ENCODE measurements at regions not wholly inside any gene's neighbourhood (a gene's known extent, or its start where the extent isn't known, plus 50 kb on each side); places are given as distances from the start of the nearest gene placed in this dataset.
"Not testable (repeated sequence)": the region's sequence is repeated elsewhere in the genome, so short reads cannot be mapped to it uniquely, and the experiment has no call there.

DNA sequence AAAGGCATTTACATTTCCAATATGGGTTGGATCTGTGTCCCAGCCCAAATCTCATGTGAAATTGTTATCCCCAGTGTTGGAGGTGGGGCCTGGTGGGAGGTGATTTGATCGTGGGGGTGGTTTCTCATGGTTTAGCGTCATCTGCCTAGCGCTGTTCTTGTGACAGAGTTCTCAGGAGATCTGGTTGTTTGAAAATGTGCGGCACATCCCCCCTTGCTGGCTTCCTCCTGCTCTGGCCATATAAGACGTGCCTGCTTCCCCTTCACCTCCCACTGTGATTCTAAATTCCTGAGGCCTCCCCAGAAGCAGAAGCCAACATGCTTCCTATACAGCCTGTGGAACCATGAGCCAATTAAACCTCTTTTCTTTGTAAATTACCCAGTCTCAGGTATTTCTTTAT is 126.2 kb upstream of the FNDC3A start:
- ATAC-seq, result no peak

DNA sequence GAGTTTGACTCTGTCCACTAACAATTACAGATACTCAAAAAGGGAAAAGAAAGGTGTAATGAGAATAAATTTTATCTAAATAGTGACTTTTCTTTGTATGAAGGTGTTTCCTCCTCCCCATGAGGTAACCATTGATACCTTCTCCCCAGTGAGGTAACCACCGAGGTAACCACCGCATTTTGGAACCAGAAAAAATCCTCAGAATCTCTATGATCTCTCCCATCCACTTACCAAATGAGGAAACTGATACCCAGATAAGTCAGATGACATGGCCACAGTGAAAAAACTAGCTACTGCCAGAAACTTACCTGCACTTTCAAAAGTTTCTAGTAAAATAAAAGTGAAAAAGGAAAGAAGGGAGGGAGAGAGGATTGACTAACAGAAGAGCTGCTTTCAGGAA is 124.0 kb upstream of the FNDC3A start:
- ATAC-seq, result no peak

DNA sequence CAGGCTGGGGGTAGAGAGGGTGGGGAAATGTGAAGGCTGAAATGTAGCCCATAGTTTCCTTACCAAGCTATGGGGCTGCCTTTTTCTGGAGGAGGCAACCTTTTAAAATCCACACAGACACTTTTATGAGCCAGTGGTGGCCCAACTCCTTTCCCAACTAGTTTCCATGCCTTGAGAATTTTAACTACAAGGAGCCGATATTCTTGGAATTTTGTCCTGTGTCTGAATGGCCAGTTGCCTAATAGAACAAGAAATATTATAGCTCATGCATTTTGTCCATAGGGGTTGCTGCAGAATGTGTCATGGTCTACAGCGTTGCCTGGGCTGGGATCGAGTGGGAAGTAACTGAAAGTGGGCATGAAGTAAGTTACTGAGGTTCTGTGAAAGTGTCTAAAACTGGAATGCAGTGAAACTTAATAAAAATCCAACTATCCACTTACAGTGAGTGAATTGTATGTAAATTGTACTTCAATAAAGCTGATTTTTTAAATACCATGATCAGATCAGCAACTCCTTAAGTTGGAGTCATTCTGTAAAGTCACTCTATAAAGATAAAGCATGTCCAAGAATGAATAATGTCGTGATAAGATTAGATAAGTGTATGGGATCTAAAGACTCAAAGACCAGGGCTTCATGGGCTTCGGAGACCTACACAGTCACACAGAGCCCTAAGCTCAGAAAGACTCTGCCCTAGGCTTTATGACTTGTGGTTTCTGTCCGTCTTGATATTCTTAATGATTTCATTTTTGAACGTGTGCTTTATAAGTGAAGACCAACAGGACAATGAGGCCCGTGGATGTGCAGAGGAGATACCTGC is 122.6 kb upstream of the FNDC3A start:
- ATAC-seq, result no peak

DNA sequence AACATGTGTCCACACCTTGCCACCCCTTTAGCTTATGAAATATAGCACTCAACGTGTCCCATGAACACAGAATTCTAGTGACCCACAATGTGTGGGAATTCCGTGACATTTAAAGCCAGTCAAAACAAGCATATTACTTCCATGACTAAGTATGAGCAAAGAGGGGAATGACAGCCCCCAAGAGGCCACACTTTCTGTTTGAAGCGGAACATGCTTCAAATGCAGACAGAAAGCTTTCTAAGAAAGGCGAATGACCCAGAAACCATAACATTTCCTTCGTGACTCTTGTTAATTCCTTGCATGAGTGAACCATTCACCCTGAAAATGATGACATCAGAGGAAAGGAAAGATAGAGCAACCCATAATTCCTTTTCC is 122.0 kb upstream of the FNDC3A start:
- ATAC-seq, result no peak

DNA sequence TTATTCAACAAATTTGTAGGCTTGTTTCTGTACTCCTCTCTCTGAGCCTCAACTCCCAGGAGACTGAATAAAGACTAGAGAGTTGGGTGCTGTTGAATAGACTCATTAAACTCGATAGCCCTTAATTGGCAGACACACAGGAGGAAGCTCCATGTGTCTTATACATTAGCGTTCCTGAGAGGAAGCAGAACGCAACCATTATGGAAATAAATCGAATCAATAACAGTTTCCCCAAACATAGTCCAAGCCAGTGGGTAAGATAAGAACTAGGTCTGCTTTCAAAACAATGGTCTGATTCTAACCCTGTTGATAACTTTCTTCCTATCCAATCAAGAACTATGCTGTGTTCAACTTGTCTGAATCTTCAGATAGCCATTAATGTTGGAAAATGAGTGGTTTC is 118.1 kb upstream of the FNDC3A start:
- no peak for ATAC-seq

DNA sequence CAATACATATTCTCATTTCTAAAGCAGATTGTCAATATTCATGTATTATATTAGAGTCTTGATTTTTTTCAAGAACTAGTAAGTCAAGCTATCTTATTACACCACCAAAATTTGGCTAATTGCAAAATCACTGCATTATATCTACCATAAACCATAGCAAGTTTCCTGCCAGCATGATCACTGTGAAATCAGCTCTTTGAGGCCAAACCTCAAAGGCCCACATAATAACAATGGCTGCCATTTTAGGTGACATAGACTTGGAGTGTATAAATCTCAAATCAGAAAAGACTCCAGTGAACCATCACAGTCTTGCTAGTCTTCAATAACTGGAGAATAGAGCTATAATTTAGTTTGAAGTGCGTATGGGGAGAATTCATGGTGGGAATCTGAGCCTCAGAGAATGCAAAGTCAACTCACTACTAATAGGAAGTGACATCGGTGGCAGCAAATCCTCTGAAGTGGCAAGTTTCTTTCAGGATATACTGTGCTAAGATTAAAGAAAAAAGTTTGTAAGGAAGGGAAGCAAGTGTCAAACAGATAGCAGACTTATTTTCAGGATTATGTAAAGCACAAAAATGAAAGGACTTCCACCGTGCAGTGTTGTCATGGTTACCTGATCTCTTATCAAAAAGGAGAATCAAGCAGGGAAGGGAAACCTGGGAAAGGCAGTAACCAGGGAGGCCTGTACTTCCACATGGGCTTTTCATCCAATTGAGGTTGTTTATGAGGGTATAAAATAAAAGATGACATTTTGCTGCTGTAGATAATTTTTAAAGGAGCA is 117.4 kb upstream of the FNDC3A start:
- ATAC-seq, result no peak

DNA sequence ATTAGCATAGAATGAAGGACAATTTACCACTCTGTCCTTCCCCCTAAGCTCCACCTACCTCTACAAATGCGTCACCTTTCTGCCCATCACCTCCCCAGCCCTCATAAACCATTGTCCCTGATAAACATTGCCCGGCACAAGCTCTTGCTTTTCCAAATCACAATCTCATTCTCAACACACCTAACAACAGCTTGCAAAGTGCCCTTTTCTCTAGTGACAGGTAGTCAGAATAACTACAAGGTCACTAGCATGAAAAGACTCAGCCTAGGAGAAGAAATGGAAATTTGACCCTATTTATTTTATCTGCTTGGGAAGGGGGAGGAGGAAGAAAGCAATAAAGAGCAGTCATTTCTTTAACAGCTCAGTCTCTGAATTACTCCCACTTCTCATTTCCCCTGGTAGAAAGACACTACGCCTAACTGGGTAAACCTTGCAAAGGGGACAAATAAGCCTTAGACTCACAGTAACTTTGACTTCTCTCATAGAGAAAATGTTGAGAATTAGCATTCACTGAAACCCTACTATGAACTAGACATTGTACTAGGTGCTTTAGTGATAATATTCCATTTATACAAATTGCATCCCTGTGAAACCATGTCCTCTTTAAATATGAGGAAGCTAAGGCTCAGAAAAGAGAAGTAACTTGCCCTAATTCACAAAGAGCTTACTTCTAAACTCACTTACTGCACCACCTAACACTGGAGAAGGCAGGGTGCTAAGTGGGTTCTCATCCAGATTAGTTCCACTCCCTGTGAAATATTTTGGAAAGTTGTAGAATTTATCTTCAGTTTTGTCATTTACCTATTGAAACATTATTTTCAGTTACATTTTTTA is 116.2 kb upstream of the FNDC3A start:
- ATAC-seq, result no peak

DNA sequence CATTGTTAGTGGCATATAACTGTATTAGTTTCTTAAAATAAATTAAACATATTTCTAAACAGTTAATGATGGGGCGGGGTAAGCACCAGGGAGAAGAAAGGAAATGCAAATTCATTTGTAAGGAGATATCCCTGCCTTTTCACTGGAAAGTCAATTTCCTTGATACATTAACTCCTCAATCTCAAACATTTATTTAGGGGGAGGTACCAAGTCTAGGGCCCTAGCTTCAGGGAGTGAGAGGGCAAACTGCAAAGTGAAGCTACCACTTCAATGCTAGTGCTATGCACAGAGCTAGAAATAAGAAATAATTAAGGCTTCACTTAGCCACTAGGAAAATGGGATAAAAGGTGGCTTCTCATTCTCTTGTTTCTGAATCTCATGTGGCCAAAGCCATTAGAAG is 115.3 kb upstream of the FNDC3A start:
- ATAC-seq, result no peak

DNA sequence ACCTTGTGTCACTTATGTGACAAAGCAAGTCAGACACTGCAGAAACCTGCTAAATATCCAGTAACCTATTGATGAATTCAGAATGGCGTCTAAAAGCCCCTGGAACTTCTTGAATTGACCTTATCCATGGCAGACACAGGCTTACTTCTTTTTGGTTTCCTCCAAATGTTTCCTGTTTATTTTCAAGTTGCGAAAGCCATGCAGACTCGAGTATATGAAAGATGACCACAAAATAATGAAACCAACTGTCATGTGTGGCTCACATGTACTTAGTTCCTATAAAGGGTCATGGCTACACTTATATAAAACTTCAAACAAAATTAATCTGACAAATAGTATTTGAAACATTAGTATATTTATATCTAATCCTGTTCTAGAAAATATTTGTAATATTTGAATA is 113.1 kb upstream of the FNDC3A start:
- no peak for ATAC-seq

DNA sequence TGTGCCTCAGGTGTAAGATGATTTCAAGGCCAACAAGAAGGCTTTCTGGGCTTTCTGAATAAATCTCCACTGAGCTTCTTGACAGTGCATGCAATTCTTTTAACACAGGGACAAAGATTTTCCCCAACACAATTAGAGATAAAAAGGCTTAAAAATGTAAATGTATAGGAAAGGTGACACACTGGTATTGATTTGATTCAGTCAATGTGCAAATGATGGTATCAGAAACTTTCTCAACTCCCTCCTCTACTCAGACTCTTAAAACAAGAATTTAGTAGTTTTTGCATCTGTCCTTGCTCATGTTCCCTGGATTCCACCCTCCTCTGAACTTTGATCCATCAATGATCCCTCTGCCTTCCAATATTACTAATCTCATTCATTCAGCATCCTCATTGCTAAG is 111.6 kb upstream of the FNDC3A start:
- no peak for ATAC-seq

DNA sequence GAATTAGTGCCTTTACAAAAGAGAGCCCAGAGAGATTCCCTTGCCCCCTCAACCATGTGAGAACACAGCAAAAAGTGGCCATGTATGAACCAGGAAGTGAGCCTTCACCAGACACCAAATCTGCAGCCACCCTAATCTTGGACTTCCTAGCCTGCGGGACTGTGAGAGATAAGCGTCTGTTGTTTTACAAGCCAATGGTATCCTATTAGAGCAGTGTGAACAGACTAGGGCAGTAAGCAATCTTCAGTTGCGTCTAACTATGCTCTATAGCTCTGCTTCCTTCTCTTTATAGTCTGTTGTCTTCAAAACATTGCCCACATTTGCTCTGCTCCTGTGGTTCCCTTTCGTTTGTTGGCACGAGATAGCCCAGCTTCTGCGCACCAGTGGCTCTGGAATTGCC is 109.5 kb upstream of the FNDC3A start:
- ATAC-seq, result no peak

DNA sequence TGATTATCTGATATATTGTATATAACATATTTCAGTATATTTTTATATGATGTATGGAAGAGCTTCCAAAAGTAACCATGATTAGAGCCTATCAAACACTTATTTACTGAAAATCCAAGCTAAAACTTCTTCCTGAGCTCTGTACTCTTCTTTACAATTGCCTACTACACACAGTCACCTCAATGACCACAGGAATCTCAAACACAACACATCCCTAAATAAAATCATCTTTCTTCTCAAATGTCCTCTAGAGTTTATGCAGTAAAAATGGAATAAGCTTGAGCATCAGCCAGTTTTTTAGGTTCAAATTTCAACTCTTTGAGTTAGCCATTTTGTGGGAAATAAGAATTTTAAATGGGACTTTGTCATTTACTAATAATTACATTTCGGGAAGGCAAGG is 102.6 kb upstream of the FNDC3A start:
- ATAC-seq, result no peak

DNA sequence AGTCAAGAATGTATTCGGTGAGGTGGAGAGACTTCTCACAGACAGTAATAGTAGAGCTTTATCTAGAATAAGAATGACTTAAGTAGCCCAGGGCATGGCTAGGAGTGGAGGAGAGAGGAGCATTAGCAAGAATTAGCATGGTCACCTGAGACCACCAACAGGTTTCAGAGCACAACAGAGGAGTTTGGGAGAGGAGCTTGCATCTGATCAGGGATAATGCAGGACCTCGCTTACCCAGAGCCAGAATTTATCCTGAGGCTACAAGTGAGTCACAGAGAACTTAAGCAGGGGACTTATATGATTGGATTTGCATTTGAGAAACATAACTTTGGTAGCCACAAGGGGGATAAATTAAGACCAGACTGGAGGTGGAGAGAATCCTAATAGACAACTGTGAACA is 102.1 kb upstream of the FNDC3A start:
- peak; percentile 23 for ATAC-seq

DNA sequence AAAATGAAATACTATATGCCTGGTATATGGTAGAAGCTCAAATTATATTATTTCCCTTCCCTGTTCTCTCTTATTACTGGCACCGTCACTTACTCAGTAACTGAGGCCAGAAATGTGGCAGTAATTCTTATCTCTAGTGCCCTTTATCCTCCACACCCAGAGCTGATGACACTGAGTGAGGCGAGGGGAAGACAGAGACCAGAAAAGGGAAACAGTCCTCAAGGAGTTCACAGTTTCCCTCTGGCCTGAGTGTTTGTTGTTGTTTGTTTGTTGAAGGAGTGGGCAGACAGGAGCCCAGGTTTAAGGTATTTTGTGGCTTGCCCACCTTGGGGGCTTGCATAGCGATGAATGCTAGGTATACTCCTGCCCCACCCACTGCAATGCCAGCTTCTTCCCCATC is 101.5 kb upstream of the FNDC3A start:
- no peak for ATAC-seq

DNA sequence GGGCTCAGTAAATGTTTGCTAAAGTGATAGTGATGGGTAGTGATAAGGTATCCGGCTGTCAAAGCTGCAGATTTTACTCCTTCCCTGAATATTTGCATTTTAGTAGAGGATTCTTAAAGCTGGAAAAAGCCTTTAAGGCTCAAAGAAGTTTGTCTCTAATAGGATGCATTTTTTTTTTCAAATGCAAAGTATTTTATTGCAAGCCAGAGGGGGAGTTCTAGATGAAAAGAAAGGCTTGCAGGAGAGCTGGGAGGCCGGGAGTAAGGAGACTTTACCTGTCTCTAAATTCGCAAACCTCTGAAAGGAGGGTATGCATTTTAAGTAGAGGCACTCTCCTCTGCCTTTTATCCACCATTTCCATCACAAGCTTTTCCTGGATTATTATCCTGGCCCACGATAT is 100.7 kb upstream of the FNDC3A start:
- no peak for ATAC-seq

DNA sequence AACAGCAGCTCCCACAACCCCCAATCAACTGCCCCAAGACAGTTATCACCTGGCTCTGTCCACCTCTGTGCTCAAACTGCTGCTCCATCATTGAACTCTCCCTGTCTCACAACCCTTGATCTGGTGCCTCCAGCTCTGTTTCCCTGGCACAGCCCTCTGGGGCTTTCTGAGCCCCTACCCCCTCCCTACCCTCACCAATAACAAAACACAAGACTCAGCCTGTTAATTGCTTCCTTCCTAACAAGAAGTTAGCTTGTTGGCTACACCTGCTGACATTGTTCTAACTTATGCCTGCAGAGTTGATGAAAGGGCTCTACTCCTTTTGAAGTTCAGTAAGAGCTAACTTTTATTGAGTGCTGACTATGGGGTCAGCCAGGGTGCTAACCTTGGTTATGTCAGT is 99.4 kb upstream of the FNDC3A start:
- ATAC-seq, result no peak

DNA sequence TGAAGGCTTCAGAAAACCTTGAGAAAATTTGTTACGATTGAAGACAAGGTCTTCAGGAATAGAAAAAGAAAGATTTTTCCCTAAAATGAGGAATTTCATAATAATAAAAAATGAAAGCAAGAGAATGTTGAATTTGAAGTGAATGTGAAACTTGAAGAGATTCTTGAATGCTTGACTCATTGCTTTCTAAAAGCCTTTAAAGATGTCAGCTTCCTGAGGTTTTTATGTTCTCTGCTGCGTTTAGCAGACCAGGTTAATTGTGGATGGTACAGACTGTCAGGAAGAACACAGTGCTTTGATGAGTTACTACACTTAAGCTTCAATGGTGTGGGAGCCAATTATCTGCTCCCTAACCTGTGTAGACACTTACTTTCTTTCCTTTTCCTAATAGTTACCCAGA is 96.3 kb upstream of the FNDC3A start:
- no peak for ATAC-seq

DNA sequence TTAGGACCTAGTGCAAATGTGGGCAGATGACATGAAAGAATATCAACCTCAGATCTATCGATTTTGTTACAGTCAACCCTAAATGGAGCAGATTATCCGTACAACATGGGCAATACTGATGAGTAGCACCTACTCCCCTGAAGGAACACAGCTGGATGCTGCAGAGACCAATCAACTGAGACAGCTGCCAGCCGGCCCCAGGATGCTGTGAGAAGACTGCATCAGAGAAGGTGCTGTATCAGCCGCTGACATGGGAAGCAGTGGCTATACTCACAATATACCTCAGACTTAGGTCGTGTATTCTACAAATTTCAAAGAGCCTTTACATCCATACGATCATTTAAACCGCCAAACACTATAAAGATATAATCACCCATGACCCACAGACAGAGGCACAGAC is 95.9 kb upstream of the FNDC3A start:
- no peak for ATAC-seq

DNA sequence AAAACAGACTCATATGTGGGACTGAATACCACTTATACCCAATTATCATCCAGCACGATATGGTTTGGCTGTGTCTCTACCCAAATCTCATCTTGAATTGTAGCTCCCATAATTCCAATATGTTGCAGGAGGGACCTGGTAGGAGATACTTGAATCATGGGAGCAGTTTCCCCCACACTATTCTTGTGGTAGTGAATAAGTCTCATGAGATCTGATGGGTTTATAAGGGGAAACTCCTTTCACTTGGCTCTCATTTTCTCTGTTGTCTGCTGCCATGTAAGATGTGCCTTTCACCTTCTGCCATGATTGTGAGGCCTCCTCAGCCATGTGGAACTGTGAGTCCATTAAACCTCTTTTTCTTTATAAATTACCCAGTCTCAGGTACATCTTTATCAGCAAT is 91.9 kb upstream of the FNDC3A start:
- not testable (repeated sequence) for ATAC-seq

DNA sequence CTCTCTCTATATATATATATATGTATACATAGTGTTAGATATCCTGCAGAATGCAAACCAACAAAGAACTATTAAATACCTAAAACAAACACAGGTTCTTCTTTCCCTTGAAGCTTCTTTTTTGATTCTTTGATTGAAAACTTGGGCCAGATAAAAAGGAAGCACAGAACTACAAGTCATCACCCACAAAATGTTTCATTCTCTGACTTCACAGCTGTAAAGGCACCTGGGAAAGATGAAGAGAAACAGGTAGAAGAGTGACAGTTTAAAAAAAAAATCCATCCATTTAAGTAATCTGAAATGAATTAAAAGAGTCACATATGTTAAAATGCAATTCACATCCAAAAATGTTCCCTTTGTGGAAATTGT is 90.7 kb upstream of the FNDC3A start:
- no peak for ATAC-seq

DNA sequence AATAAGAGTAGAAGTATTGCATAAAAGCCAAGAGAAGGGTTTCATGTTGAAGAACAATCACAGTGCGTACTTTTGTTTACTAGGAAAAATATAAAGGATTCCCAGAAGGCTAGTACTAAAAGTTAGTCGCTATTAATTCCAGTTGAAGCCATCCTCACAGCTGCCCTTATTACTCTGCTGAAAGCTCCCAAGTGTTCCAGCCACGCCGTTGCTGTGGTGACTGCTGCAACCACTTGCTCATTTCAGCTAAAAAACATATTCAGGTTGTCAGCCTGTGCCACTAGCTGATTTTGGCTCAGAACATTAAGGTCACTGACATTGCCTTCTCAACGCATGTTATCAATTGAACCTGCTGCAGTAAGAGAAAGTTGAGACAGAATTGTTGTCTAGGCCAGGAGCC is 87.1 kb upstream of the FNDC3A start:
- no peak for ATAC-seq

DNA sequence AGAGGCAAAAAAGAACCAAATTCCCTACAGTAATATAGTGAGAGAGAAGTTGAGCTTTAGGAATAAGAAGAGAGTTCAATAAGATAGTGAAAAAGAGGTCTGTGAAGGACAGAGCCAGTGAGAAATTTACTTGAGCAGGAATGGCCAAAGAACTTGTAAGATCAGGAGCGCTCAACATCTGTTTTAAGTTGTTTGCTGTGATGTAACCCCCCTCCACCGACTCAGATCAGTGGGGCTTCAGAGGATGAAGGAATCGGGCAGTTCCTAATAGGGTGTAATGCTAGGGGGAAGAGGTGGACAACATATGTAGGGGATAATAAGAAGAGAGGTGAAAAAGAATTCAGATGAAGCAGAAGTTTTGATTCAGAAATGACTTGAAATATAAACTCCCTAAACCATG is 85.3 kb upstream of the FNDC3A start:
- no peak for ATAC-seq

DNA sequence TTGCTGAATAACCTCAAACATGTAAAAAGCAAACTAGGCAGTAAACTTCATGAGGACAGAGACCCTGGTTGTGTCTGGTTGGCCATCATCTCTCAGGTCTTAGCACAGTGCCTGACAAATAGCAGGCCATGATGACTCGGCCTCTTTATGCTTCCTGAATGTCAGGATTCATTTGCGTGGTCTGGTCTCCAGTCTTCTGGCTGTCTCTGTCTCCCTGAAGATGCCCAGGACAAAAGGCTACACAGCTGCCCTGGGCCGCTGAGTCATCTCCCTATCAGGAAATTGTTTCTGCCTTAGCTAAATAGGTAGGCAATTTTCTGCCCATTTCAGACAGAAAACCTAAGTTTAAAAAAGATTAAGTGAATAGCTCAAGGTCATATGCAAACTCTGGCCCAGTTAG is 84.1 kb upstream of the FNDC3A start:
- ATAC-seq, result no peak

Data from esophagus mucosa (tissue), 1 donor.